BJ (cell line): ENCODE measurements at regions not wholly inside any gene's neighbourhood (a gene's known extent, or its start where the extent isn't known, plus 50 kb on each side); places are given as distances from the start of the nearest gene placed in this dataset. TPM values are rescaled to one million over a fixed set of nuclear protein-coding genes. Genes with fewer than 3 reads are reported as not detected.

ENCODE experiments used
- CTCF ChIA-PET: fragments of 350-600 bp; formaldehyde crosslinking; extraction: SDS; loops from one replicate; lab custom pipeline; 2021; ENCODE audit warnings: antibody characterized with exemption, inconsistent platforms; lab: Yijun Ruan, JAX
- POLR2A ChIA-PET: fragments of 300-600 bp; sonication (Branson Sonifier 250); formaldehyde crosslinking; extraction: SDS; loops from one replicate; lab custom pipeline; 2021; ENCODE audit warnings: antibody characterized with exemption; lab: Charles Lee
- DNase-seq: peaks from one replicate; pipeline ENCODE4 v3.0.0-alpha.2; 2011; ENCODE audit warnings: low read depth
- H3K27me3 ChIP-seq: 2 replicates; pipeline ENCODE4 v1.6.0; 2011; ENCODE audit warnings: low read length; ENCODE audit not compliant: control insufficient read depth, insufficient read depth
- H3K36me3 ChIP-seq: 2 replicates; pipeline ENCODE4 v1.5.1; 2011; ENCODE audit warnings: low read length; ENCODE audit not compliant: control insufficient read depth, insufficient read depth
- H3K4me3 ChIP-seq: 2 replicates; pipeline ENCODE4 v1.5.1; 2011; ENCODE audit warnings: low read depth, mild to moderate bottlenecking, control low read depth, low read length
- small RNA-seq: library from RNA; depleted of rRNA; stranded (forward); fragments of <200 nt; gene quantifications from one replicate; pipeline ENCODE3, GENCODE V24; 2012; ENCODE audit warnings: low replicate concordance, low read depth; ENCODE audit not compliant: insufficient read length
- TF ChIP-seq, protein P1 (sequence below): IDR thresholded peaks from 2 replicates; pipeline ENCODE4 v1.5.1; 2011; ENCODE audit warnings: low read depth, mild to moderate bottlenecking, control low read depth, inconsistent platforms, low read length, moderate library complexity; ENCODE audit not compliant: insufficient read depth

DNA sequence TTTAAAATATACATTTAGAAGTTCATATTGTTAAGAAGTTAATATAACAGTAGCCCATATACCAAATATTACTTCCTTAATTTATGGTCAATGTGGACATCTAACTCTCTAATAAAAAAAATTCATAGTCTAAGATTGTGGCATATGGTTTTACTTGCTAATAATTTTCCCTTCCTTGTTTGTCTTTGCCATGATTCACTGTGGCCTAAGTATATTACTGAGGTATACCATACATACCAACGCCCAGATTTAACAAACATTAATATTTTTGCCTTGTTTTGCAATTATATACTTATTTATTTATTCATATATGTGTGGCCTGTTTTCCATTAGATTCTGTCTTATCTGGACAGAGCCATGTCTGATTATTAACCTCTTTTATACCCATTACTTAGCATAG is 54.6 kb upstream of the CCDC150 start:
- CTCF ChIA-PET: no interaction called here
- POLR2A ChIA-PET: no interaction called here
- Histone ChIP-seq H3K27me3 (no peaks in the 10 kb centered on the region), H3K36me3 (no peaks in the 10 kb centered on the region), H3K4me3 (no peak overlapping the region)
- TF ChIP-seq, protein P1, sequence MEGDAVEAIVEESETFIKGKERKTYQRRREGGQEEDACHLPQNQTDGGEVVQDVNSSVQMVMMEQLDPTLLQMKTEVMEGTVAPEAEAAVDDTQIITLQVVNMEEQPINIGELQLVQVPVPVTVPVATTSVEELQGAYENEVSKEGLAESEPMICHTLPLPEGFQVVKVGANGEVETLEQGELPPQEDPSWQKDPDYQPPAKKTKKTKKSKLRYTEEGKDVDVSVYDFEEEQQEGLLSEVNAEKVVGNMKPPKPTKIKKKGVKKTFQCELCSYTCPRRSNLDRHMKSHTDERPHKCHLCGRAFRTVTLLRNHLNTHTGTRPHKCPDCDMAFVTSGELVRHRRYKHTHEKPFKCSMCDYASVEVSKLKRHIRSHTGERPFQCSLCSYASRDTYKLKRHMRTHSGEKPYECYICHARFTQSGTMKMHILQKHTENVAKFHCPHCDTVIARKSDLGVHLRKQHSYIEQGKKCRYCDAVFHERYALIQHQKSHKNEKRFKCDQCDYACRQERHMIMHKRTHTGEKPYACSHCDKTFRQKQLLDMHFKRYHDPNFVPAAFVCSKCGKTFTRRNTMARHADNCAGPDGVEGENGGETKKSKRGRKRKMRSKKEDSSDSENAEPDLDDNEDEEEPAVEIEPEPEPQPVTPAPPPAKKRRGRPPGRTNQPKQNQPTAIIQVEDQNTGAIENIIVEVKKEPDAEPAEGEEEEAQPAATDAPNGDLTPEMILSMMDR: no peak
- DNase-seq: no peak

DNA sequence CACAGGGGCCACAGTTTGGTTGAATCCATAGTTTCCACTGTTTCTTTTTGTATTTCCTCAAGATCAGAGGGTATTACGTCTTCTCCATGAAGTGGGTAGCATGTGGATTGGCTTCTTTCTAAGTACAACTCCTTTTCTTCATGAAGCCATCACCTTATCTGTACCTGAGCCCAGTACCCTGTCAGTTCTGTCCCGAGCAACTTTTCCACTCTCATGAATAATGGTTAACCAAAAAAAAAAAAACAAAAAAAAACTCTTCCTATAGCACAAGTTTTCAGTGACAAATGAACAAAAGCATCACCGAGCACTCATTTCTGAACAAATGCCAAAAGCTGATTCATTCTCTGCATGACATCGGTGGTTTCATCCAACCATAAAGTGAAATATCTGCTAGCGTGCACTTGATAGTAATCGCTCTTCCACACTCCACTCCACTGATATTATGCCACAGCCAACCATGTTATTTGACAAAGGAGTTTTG is 53.0 kb upstream of the CCDC150 start:
- POLR2A ChIA-PET: interaction anchor here (0.6 kb wide), 1 partner anchor 917 kb away, joined by 4 read pairs; no protein-coding TSS in a partner anchor
- TF ChIP-seq, protein P1: no peak
- CTCF ChIA-PET: no interaction called here
- no peaks in the 10 kb centered on the region for H3K36me3 ChIP-seq
- no peak overlapping the region for H3K4me3 ChIP-seq
- DNase-seq: peak; percentile 47
- H3K27me3 ChIP-seq: no peaks in the 10 kb centered on the region

DNA sequence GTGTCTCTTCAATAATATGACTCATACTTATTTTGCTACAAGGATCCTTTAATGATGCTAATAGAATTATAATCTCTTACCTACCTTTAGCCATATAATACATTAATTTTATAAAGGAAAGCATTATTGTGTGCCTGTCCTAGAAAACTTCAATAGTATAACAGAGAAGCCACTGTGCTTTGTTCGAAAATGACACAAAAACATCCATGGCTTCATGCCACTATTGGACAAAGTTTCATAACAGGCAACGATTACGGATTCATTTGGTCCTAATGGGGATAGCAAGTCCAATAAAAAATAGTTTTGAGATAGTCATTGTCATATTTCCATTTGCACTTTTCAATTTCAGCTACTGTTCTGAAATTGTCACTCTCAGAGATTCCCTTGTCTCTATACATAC is 52.5 kb upstream of the CCDC150 start:
- ChIA-PET CTCF (no interaction called here), POLR2A (interaction anchor here (0.6 kb wide), 1 partner anchor 918 kb away, joined by 4 read pairs; no protein-coding TSS in a partner anchor)
- DNase-seq: no peak
- no peaks in the 10 kb centered on the region for H3K27me3 ChIP-seq
- TF ChIP-seq, protein P1: no peak
- no peaks in the 10 kb centered on the region for H3K36me3 ChIP-seq
- H3K4me3 ChIP-seq: no peak overlapping the region

DNA sequence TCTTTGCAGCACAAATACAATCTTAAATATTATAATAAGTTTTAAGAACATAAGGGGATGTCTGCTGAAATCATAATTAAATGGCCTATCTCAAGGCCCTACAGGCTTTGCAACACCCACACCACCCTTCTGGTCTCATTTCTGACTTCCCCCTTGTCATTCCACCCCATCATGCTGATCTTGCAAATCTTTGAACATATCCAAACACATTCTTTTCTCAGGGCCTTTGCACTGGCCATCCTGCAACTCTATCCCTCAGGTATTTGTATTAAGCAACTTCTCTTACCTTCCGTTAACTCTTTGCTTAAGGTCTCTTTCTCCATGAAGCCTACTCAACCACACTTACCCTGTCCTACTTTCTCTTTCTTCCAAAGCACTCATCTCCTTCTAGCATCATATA is 51.8 kb upstream of the CCDC150 start:
- CTCF ChIA-PET: no interaction called here
- DNase-seq: no peak
- Histone ChIP-seq H3K27me3 (no peaks in the 10 kb centered on the region), H3K4me3 (no peak overlapping the region), H3K36me3 (no peaks in the 10 kb centered on the region)
- TF ChIP-seq, protein P1: no peak
- POLR2A ChIA-PET: no interaction called here

DNA sequence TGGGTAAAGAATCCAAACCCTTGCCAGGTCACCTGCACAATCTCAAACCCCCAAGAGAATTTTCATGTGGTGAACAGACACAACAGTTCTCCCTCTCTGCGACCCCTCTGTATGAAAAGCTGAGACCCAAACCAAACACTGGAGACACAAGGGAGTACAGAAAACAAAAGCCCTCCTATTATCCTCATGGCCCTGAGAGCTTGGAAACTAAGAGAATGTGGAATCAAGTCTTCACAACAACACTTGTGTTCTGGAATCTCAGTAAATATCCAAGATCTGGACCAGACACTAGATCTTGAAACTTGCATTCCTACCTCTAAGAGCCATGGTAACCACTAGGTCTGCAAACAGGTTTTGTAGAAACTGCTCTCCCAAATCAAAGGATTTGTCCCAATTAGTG is 50.1 kb upstream of the CCDC150 start:
- TF ChIP-seq, protein P1: no peak
- ChIA-PET CTCF (no interaction called here), POLR2A (no interaction called here)
- no peak for DNase-seq
- Histone ChIP-seq H3K36me3 (no peaks in the 10 kb centered on the region), H3K4me3 (no peak overlapping the region), H3K27me3 (no peaks in the 10 kb centered on the region)

Small RNA genes lying in the stretch of these regions (small RNA-seq; reads per million reads assigned to genes)
- gene RN7SL820P: not detected
